Calu3 (cell line): ENCODE measurements at regions not wholly inside any gene's neighbourhood (a gene's known extent, or its start where the extent isn't known, plus 50 kb on each side); places are given as distances from the start of the nearest gene placed in this dataset.

Experiments used
- BruUV-seq: library from RNA; stranded (reverse); fragments of 400-500 nt; replicated peaks from 2 replicates; lab custom pipeline; 2021; lab: Mats Ljungman, UMichigan
- CTCF ChIA-PET: fragments of 300-600 bp; sonication (Branson Sonifier 250); formaldehyde crosslinking; loops from one replicate; lab custom pipeline; 2022; ENCODE audit warnings: antibody characterized with exemption; lab: Charles Lee
- DNase-seq: peaks from one replicate; pipeline ENCODE4 v3.0.0; 2022
- H3K27ac Mint-ChIP-seq: one replicate; pipeline ENCODE4 v1.8.0; 2022; ENCODE audit warnings: mixed read lengths; ENCODE audit not compliant: unreplicated experiment
- H3K27me3 Mint-ChIP-seq: one replicate; pipeline ENCODE4 v1.8.0; 2022; ENCODE audit warnings: mixed read lengths; ENCODE audit not compliant: unreplicated experiment
- H3K36me3 Mint-ChIP-seq: one replicate; pipeline ENCODE4 v1.8.0; 2022; ENCODE audit warnings: mild to moderate bottlenecking, moderate library complexity, mixed read lengths; ENCODE audit not compliant: insufficient read depth, unreplicated experiment
- H3K4me1 Mint-ChIP-seq: one replicate; pipeline ENCODE4 v1.8.0; 2022; ENCODE audit warnings: mild to moderate bottlenecking, low read depth, mixed read lengths; ENCODE audit not compliant: unreplicated experiment
- H3K4me3 Mint-ChIP-seq: one replicate; pipeline ENCODE4 v1.8.0; 2022; ENCODE audit warnings: mild to moderate bottlenecking, low read depth, moderate library complexity, mixed read lengths; ENCODE audit not compliant: unreplicated experiment
- H3K9me3 Mint-ChIP-seq: one replicate; pipeline ENCODE4 v1.8.0; 2022; ENCODE audit warnings: low read depth, mixed read lengths; ENCODE audit not compliant: unreplicated experiment
- intact Hi-C: fragments of 100-400 bp; cut with micrococcal nuclease; formaldehyde crosslinking; loops from one replicate; pipeline ENCODE4 v1.10.0; 2022; ENCODE audit not compliant: unreplicated experiment
- TF ChIP-seq, protein P1 (sequence below): fragments of 200-600 bp; IDR thresholded peaks from one replicate; pipeline ENCODE4 v1.8.0; 2022; ENCODE audit warnings: antibody characterized with exemption; ENCODE audit not compliant: unreplicated experiment

DNA sequence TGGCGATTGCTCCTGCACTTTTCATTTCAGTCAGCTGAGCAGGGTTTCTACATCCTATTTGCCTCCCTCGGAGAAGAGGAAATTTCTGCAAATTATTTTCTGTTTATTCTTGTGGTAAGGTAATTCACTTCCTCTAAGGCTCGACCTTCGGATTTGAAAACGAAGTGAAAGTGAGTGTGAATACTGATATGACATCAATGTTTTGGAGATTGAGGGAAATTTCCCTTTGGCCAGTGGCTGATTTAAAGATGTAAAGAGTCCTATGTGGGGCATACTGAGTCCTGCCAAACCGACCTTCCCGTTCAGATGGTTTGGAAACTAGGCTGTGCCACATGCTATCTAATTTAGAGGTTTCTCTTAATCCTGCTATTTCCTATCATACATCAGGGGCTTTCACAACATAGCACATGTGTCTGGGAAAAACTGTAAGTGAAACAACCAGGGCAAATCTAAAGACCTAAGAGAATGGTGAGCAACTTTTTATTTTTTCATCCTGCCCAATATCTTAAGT, 112.3 kb downstream of the POSTN start:
- CTCF ChIA-PET = no interaction called here
- Mint-ChIP-seq H3K27ac (no peak overlapping the region), H3K9me3 (no peaks in the 10 kb centered on the region), H3K4me1 (peaks cover 11% of the 10 kb centered on the region), H3K36me3 (no peaks in the 10 kb centered on the region), H3K4me3 (no peak overlapping the region), H3K27me3 (no peaks in the 10 kb centered on the region)
- intact Hi-C loops = no loop called here
- TF ChIP-seq, protein P1, sequence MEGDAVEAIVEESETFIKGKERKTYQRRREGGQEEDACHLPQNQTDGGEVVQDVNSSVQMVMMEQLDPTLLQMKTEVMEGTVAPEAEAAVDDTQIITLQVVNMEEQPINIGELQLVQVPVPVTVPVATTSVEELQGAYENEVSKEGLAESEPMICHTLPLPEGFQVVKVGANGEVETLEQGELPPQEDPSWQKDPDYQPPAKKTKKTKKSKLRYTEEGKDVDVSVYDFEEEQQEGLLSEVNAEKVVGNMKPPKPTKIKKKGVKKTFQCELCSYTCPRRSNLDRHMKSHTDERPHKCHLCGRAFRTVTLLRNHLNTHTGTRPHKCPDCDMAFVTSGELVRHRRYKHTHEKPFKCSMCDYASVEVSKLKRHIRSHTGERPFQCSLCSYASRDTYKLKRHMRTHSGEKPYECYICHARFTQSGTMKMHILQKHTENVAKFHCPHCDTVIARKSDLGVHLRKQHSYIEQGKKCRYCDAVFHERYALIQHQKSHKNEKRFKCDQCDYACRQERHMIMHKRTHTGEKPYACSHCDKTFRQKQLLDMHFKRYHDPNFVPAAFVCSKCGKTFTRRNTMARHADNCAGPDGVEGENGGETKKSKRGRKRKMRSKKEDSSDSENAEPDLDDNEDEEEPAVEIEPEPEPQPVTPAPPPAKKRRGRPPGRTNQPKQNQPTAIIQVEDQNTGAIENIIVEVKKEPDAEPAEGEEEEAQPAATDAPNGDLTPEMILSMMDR = no peak
- no peak for DNase-seq
- BruUV-seq = no TSS peak

DNA sequence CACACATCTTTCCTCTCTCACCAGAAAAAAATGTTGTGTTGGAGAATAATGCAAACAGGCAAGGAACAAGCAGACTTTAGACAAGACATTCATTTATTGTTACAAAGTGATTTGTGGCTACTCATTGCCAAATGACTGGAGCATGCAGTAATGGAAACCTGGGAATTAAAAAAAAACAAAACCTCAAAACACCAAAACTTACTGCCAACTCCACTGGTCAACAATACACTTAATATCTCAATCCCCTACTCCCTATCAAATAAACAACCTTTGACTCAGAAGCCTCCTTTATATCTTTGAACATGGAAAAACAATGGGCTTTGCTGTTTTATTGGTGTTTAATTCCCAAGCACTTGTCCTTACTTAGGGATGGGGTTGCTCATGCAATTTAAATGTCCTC, 112.8 kb downstream of the POSTN start:
- intact Hi-C loops = no loop called here
- CTCF ChIA-PET = no interaction called here
- H3K4me1 Mint-ChIP-seq = peaks cover 11% of the 10 kb centered on the region
- H3K36me3 Mint-ChIP-seq = no peaks in the 10 kb centered on the region
- no peaks in the 10 kb centered on the region for H3K9me3 Mint-ChIP-seq
- H3K4me3 Mint-ChIP-seq = no peak overlapping the region
- BruUV-seq = no TSS peak
- no peak overlapping the region for H3K27ac Mint-ChIP-seq
- no peaks in the 10 kb centered on the region for H3K27me3 Mint-ChIP-seq
- no peak for DNase-seq
- TF ChIP-seq, protein P1 = no peak

DNA sequence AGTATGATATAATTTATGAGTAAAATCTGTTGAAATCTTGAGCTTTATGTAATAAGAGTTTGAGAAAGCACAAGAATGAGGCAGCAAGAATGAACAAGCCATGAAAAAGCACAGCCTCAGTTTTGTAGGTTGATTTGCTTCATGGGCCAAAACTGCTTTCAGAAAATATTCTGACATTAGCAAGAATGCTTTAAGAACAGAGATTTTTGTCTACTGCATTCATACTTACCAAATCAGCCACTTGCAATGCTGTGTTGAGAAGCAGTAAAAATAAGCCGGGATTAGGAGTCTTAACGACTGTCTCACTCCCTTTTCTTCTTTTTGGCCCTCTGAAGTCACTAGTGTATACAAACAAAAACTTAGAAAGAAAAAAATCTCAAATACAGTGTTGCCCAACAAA, 114.5 kb downstream of the POSTN start:
- H3K9me3 Mint-ChIP-seq = no peaks in the 10 kb centered on the region
- intact Hi-C loops = no loop called here
- peaks cover 11% of the 10 kb centered on the region for H3K4me1 Mint-ChIP-seq
- TF ChIP-seq, protein P1 = no peak
- H3K27ac Mint-ChIP-seq = no peak overlapping the region
- H3K36me3 Mint-ChIP-seq = no peaks in the 10 kb centered on the region
- DNase-seq = no peak
- BruUV-seq = no TSS peak
- no peak overlapping the region for H3K4me3 Mint-ChIP-seq
- H3K27me3 Mint-ChIP-seq = no peaks in the 10 kb centered on the region
- CTCF ChIA-PET = no interaction called here

DNA sequence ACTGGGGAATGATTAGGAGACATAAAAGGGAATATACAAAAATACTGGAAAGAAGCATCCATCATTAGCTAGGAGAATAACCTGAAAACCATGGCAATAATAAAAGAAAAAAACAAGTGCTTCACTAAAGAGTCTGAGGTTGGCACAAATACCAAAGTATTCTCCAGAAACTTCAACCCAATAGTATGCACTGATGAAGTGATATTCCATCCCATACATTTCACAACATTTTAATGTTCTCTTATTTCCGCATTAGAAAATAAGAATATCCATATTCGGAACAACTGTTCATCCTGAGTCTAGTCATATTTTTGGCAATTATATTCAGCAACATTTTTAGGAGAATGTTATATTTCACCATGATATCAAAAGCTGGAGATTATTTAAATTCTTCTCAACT, 116.2 kb downstream of the POSTN start:
- Mint-ChIP-seq H3K9me3 (no peaks in the 10 kb centered on the region), H3K36me3 (no peaks in the 10 kb centered on the region), H3K27ac (no peak overlapping the region), H3K27me3 (no peaks in the 10 kb centered on the region), H3K4me1 (peaks cover 11% of the 10 kb centered on the region), H3K4me3 (no peak overlapping the region)
- intact Hi-C loops = no loop called here
- CTCF ChIA-PET = no interaction called here
- BruUV-seq = no TSS peak
- no peak for DNase-seq
- TF ChIP-seq, protein P1 = no peak
